ENCODE measurements at regions not wholly inside any gene's neighbourhood (a gene's known extent, or its start where the extent isn't known, plus 50 kb on each side); places are given as distances from the start of the nearest gene placed in this dataset.

GRCh38 chr7:114209968-114210367 lies 204.6 kb upstream of the FOXP2 start:
- no TSS peak for BruUV-seq (replicated peaks)
- no peak overlapping the region for H3K4me2 ChIP-seq (ENCODE audit: low read length)
- intact Hi-C loops (cut with micrococcal nuclease) = no loop called here
- ChIA-PET POLR2A (no interaction called here), RAD21 (ENCODE audit: low non-redundant PET in 1 of 2, low total read pairs in 2 of 2, uncharacterized antibody in 2 of 2, unreplicated experiment in 2 of 2) (no interaction called here), CTCF (no interaction called here)
- no peaks in the 10 kb centered on the region for H3K79me2 ChIP-seq (ENCODE audit: insufficient read depth, low read length)
- ATAC-seq (no peak), DNase-seq (ENCODE audit: low read depth, low spot score) (no peak)
- no peak overlapping the region for H3K27ac ChIP-seq (ENCODE audit: low read depth, low read length)
- no peaks in the 10 kb centered on the region for H4K20me1 ChIP-seq (ENCODE audit: insufficient read depth)
- no peaks in the 10 kb centered on the region for H3K27me3 ChIP-seq (ENCODE audit: insufficient read depth, low read length)
- H3K9me3 ChIP-seq (ENCODE audit: control insufficient read depth in 1 of 2, insufficient read depth in 1 of 2, low read depth in 1 of 2, low read length in 2 of 2) = no peaks in the 10 kb centered on the region
- no peak overlapping the region for H3K4me3 ChIP-seq (replicated peaks in 1 of 2; ENCODE audit: low read depth in 1 of 2, low read length in 2 of 2)
- H3K9ac ChIP-seq (ENCODE audit: low read length) = no peak overlapping the region
- TF ChIP-seq SIN3A (IDR thresholded peaks at IDR 0.05; ENCODE audit: low read depth) (no peak), CBX3 (IDR thresholded peaks at IDR 0.05; ENCODE audit: low read depth) (no peak), CTCF (IDR thresholded peaks at IDR 0.05 in 2 of 3, conservative IDR thresholded peaks at IDR 0.05 in 1 of 3; ENCODE audit: borderline replicate concordance in 1 of 3, insufficient read depth in 1 of 3, low read depth in 2 of 3, low read length in 2 of 3) (peak in 1 of 3 experiments; percentile 18; a peak in 1 of 6 replicates), ZBTB33 (IDR thresholded peaks at IDR 0.05; ENCODE audit: extremely low read depth, insufficient replicate concordance, low read length) (no peak), SRF (IDR thresholded peaks at IDR 0.05; ENCODE audit: low read depth) (no peak), EZH2 (IDR thresholded peaks at IDR 0.05) (no peak)
- H3K4me1 ChIP-seq (ENCODE audit: control insufficient read depth in 1 of 2, insufficient read depth in 2 of 2, low read length in 2 of 2) = no peaks in the 10 kb centered on the region
- H3K9me2 ChIP-seq (ENCODE audit: insufficient read depth) = no peaks in the 10 kb centered on the region
- H2AFZ ChIP-seq (ENCODE audit: low read depth, low read length, poor library complexity, severe bottlenecking) = no peak overlapping the region
- no peaks in the 10 kb centered on the region for H3K36me3 ChIP-seq (ENCODE audit: control insufficient read depth in 1 of 2, insufficient read depth in 2 of 2, low read length in 2 of 2)

Data from HCT116 (cell line).